Stimulated activated CD4-positive, alpha-beta T cell treated with anti-CD3 and anti-CD28 coated beads, Interleukin-4, amount 100 ng/mL, for 1 hour (primary cell): ENCODE measurements at regions not wholly inside any gene's neighbourhood (a gene's known extent, or its start where the extent isn't known, plus 50 kb on each side); places are given as distances from the start of the nearest gene placed in this dataset.

Experiments
- DNase-seq: peaks from one replicate; pipeline ENCODE4 v3.0.0-alpha.2; 2020

DNA sequence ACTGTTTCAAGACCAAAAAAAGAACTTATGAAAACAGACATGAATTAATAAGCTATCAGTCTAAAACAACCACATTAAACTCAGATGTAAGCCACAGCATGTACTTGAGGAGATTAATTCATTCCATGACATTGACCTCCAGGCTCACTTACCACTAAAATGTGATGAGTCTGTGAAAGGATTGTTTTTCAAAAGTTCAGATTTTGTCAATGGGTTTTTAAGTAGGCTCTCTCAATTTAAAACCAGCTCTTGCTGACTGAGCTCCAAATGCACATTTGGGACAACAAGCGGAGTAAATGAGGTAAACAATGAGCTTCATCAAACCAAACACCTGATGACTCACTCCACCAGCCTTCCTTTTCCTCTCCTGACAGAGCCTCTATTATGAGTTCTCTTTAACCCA, 197.0 kb downstream of the SIM1 start:
- no peak for DNase-seq

DNA sequence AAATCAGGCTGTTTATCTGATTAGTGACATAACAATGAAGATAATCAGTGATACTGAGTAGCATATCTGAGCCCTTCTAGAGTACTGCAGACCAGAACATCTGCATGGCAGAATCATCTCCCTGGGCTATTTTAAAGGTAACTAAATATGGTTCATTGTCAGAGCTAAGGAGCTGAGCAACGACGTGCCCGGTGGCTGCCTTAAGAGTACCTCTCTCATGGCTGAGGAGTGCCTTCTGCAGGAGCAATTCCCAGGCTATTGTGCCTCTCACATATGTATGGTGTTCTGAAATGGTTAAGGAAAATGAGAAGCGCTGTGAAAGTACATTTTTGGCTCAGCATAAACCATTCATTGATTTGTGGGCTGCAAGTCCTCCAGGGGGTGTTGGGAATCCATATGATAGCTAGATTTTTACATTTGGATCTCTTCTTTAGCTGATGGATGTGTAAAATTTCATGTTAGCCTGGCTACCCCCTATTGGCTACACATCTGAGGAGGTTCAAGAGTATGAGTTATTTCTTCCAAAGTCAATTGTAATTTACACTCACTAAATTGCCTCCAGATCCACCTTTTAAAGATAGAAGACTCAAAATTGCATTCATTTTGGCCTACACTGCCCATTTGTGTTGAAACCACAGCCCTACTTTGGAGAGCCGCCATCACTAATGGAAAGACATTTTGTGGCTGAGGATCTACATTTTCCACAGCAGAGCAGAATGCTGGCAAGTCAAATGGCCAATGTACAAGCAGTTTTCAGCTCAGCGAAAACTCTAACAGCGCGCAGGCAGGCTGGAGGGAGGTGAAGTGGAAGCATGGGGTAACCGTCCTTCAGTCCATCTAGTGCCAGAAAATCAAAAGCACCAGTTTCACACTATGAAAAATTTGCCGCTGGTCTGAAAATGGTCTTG, 198.0 kb downstream of the SIM1 start:
- DNase-seq: no peak

- no peak for DNase-seq
Measured at GRCh38 chr6:100262086-100262485, 202.6 kb downstream of the SIM1 start.

DNA sequence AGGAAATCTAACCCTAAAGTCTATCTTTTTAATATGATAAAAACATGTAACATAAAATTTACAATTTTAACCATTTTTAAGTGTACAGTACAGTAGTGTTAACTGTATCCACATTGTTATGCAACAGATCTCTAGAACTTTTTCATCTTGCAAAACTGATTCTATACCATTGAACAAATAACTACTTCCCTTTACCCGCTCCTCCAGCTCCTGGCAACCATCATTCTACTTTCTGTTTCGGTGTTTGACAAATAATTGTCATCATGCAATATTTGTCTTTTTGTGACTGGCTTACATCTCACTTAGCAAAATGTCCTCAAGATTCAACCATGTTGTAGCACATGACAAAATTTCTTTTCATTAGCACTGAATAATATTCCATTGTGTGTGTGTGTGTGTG, 203.2 kb downstream of the SIM1 start:
- DNase-seq: no peak

- no peak for DNase-seq
Measured at GRCh38 chr6:100260584-100260983, 204.1 kb downstream of the SIM1 start.

DNA sequence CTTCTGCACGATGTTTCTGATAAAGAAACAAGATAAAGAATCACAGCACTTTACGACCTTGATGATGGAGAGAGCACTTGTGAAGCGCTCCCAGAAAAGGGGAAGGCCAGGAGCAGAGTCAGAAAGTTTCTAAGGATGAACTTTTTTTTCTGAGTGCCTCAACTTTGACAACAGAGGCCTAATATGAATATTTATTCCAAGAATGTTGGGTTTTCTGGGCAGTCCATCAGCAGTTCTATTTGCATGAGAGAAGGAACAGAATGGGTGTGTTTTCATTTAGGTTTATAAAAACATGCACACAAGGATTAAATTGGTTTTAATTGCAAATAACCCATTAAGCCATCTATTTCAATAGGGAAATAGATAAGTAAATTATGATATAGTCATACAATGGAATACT, 204.9 kb downstream of the SIM1 start:
- no peak for DNase-seq

DNA sequence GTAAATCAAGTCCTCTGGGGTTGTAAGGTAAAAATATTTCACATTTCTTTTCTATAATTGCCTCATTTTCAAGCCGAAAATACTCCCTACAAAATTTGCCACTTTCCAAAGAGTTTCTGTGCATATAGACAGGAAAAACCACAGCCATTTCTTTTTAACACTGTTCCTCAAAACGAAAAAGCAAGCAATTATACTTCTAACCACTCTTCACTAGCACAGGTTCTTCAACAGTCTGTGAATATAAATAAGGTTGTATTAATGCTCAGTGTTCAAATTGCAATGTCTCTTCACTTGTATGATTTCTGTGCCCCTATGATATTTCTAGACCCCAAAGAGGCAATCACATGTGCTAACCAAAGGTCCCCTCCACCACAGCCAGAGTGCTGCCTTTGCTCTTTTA, 206.0 kb downstream of the SIM1 start:
- DNase-seq: no peak

- DNase-seq: no peak
Measured at GRCh38 chr6:100257793-100258395, 206.8 kb downstream of the SIM1 start.

DNA sequence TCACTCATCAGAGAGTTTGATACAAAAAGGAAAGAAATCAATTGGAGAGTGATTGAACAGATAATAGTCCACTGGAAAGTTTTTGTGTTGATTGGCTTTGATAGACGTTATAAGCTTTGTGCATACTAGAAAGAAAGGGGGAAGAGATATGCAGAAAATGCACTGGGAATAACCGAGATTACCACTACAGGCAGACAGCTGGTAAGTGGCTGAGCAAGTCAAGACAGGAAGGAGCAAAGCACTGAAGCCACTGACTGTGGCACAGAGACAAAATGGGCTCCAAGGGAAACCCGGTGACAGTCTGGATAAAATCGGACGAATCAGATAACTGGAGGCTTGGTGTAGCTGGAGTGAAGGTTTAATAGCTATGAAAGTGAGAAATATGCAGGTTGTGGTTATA, 209.0 kb downstream of the SIM1 start:
- no peak for DNase-seq

DNA sequence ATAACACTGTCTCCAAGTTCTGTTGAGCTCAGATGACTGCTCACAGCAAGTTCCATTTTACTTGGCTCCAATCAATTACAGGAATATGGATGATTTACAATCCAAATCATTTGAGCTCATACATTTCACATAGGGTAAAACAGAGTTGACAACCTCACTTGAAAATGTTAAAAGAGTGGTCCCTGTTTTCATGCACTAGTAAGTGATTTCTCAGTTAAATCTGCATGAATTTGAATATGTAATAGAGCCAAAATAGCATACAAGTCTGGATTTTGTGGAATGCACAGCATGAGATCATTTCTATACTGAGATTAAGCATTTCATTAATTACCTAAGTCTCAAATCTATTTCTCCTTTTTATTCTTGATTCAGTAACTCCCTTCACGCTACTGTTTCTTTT, 217.6 kb downstream of the SIM1 start:
- no peak for DNase-seq

DNA sequence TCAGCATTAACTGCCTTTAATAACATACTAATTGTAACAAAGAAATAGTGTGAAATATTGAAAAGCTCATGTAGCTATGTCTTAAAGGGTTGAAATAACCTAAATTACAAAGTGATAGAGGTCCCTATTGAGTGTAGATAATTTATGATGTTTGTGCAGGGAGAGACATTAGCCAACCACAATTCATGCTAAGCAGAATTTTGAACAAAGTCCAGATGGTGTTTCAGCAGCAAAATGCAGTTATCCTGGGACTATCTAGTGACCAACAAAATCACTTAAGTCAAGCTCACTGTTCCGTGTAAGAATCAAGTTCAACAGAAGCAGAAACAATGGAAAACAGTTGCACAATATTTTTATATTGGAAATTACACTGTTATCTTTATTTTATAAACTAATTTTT, 218.5 kb downstream of the SIM1 start:
- DNase-seq: no peak

- no peak for DNase-seq
Measured at GRCh38 chr6:100240798-100241197, 223.9 kb downstream of the SIM1 start.

GRCh38 chr6:100237821-100238220, 226.9 kb downstream of the SIM1 start:
- DNase-seq: no peak

GRCh38 chr6:100236389-100236788, 228.3 kb downstream of the SIM1 start:
- no peak for DNase-seq

DNA sequence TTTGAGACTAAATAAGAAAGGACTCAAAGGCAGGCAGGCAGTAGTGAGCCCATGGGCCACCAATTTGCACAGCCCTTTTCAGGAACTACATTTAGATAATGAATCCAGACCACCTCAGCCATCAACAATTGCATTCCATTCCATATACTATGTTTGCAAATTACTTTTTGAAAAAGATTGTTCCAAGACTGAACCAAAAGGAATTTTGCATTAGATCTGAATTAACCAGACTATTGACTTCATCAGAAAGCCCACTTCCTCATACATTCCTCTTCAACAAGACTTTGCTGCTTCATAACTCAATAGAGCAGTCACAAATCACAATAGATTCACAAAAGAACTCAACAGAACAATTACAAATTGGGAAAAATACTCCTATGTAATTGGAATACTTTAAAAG, 229.1 kb downstream of the SIM1 start:
- DNase-seq: no peak

DNA sequence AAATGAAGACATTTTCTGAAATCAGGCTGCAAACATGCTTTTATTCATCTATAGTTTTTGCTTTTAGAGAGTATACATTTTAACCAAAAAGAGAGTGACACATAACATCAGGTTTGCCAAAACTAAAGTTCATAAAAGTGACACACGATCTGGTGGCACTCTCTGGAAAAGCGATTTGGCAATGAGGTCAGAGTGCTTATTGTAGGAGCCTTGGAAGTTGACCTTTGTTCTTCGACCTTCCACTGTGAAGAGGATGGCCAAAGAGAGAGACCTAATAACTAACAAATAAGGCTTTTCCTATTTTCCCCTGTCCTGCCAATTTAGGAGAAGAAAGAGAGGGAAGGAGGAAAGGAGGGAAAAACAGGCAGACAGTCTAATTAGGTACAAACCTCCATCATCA, 230.1 kb downstream of the SIM1 start:
- DNase-seq: no peak

DNA sequence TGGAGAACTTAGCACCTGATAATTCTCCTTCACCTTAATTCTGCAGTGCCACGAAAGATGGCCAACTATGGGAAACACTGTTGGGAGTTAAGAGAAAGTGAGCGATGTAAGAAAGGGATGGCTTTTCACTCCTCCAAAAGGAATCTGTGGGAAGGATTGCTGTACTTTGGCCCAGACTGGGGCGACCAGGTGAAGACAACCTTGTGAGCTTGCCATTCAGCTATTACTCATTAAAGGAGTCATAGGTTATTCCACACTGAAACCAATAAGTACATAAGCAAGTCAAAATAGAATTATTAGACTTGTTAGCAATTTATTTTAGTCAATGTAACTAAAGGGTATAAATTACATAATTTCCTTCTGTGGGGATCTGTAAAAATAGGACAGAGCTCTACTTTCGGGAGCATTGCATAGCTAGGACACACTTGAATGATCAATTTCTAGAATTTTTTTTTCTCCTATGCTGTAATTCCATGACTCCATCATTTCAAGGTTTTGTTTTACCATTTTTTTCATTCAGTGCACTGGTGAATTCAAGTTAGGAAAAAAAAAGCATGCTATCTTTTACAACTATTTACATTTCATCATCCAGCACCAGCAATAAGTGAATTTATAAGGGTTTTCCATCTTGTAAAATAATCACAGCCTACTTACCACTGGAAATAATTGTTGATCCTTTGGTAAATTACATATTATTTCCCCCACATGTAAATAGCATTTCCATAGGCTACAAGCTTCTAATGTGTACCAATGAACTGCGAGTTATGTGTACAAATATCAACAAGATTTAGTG, 231.7 kb downstream of the SIM1 start:
- DNase-seq: no peak

DNA sequence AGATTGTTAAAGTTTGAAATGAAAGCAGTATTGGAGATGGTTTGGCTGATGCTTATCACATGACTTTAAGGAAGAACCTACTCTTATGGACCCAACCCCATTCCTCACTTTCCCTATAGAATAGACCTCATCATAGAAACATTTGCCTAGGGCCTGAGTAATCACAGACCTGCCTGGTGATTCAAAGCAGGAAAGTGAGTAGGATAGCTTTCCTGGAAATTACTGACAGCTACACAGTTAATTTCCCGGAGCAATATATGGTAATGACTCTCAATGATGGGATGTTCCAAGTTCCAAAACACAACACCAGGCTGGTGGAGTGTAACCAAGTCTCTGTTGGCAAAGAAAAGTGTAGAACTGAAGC, 233.8 kb downstream of the SIM1 start:
- no peak for DNase-seq

GRCh38 chr6:100230115-100230952, 234.4 kb downstream of the SIM1 start:
- DNase-seq: no peak

DNA sequence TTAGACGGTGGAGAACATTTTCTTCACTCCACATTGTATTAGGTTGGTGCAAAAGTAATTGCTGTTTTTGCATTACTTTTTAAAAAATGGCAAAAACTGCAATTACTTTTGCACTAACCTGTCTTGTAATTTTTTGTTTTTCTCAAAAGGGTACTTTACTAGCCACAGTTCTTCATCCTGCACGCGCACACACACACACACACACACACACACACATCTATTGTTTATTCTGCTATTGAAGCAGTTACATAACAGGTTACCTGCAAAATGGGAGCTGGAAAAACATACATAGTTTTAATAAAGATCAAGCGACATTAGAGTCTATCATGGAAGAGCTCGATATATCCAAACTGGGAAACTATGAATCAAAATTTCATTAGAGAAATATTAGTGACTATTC, 235.2 kb downstream of the SIM1 start:
- no peak for DNase-seq

GRCh38 chr6:100228834-100229441, 234.9 kb upstream of the MCHR2 start:
- peak; percentile 5 for DNase-seq

- no peak for DNase-seq
Measured at GRCh38 chr6:100228437-100228833, 234.4 kb upstream of the MCHR2 start.

GRCh38 chr6:100226811-100227210, 232.8 kb upstream of the MCHR2 start:
- no peak for DNase-seq
